Fibroblast of skin of right biceps (primary cell): ENCODE measurements at regions not wholly inside any gene's neighbourhood (a gene's known extent, or its start where the extent isn't known, plus 50 kb on each side); places are given as distances from the start of the nearest gene placed in this dataset.
"Not testable (repeated sequence)": the region's sequence is repeated elsewhere in the genome, so short reads cannot be mapped to it uniquely, and the experiment has no call there.

Experiments
- DNase-seq: peaks from one replicate; pipeline ENCODE4 v3.0.0-alpha.2; 2013

DNA sequence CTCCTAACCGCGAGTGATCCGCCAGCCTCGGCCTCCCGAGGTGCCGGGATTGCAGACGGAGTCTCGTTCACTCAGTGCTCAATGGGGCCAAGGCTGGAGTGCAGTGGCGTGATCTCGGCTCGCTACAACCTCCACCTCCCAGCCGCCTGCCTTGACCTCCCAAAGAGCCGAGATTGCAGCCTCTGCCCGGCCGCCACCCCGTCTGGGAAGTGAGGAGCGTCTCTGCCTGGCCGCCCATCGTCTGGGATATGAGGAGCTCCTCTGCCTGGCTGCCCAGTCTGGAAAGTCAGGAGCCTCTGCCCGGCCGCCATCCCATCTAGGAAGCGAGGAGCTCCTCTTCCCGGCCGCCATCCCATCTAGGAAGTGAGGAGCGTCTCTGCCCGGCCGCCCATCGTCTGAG is 58.8 kb upstream of the ANKRD30BL start:
- not testable (repeated sequence) for DNase-seq

- not testable (repeated sequence) for DNase-seq
These were observed 60.1 kb upstream of the ANKRD30BL start for GRCh38 chr2:132221886-132222285.

- DNase-seq, result no peak
These were observed 90.6 kb upstream of the ANKRD30BL start for GRCh38 chr2:132252191-132252893.

DNA sequence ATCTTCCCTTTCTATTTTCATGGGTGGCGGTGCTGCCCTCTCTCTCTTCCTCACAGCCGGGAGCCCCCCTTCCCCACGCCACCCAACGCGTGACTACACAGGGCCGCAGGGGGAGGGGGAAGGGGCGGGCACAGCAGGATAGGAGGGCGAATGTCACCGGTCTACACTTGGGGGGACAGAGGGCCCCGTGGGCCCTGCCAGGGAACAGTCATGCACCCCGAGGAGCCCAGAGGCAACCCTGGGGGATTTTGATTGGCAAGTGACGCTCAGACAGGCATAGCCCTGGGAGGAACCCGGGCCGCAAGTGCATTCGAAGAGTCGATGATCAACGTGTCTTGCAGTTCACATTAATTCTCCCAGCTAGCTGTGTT is 91.1 kb upstream of the ANKRD30BL start:
- DNase-seq, result no peak

DNA sequence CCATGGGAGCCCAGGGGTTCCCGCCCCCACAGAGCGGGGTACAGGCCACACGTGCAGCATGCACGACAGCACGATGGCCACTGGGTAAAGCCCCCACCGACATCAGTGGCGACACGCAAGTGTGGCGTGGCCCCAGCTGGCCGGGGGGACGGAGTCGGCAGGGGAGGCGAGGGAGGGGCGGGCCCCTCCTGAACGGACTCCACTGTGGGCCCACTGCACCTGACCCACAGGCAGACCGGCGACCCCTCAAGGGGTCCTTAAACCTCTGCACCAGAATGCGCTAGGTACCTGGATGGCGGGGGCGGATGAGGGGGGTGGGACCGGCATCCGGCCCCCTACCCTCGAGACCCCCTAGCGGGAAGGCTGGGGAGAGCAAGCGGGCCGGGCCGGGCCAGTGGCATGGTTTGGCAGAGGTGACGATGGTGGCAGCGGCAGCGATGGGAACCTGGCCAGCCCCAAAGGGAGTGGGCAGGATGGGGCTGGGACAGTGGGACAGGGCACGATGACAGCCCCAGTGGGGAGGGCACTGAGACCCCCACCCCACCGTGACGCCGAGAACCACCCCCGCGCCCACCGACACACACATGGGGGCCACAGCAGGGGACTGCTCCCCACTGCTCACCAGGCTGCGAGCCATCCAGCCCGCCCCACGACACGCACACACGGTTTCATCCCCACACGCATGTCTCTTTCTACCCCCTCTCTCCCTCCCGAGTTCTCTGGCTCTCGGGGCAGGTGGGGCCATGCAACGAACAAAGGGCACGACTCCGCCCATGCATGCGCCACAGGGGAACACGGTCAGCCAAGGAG is 91.9 kb upstream of the ANKRD30BL start:
- no peak for DNase-seq

DNA sequence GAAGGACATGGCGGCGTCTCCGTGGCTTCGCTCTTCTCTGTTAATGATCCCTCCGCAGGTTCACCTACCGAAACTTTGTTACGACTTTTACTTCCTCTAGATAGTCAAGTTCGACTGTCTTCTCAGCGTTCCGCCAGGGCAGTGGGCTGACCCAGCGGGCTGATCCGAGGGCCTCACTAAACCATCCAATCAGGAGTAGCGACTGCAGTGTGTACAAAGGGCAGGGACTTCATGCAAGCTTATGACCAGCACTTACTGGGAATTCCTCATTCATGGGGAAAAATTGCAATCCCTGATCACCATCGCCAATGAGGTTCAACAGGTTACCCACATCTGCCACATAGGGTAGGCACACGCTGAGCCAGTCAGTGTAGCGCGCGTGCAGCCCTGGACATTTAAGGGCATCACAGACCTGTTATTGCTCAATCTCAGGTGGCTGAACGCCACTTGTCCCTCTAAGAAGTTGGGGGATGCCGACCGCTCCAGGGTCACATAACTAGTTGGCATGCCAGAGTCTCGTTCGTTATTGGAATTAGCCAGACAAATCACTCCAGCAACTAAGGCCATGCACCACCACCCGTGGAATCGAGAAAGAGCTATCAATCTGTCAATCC is 92.7 kb upstream of the ANKRD30BL start:
- DNase-seq, result not testable (repeated sequence)

- no peak for DNase-seq
These were observed 94.0 kb upstream of the ANKRD30BL start for GRCh38 chr2:132255714-132256113.

- no peak for DNase-seq
These were observed 94.6 kb upstream of the ANKRD30BL start for GRCh38 chr2:132256251-132256902.

GRCh38 chr2:132256903-132257300 is 95.2 kb upstream of the ANKRD30BL start:
- DNase-seq, result not testable (repeated sequence)

- DNase-seq, result not testable (repeated sequence)
These were observed 95.8 kb upstream of the ANKRD30BL start for GRCh38 chr2:132257301-132258171.

- DNase-seq, result not testable (repeated sequence)
These were observed 97.5 kb upstream of the ANKRD30BL start for GRCh38 chr2:132259276-132259675.

DNA sequence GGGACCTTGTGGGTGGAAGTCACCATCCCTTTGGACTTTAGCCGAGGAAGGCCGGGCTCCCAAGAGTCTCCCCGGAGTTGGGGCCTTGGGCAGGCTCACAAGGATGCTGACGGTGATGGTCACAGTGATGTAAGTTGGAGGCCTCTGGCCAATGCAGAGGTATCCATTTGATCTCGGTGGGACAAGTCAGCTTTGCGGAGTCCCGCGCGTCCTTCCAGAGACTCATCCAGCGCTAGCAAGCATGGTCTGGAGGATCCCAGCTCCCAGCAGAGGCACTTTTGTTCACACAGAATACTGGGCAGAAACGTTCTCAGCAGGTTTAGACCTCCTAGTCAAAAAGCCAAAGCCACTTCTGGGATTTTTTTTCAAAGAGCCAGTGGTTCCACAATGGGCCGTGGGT is 103.8 kb upstream of the ANKRD30BL start:
- not testable (repeated sequence) for DNase-seq

GRCh38 chr2:132267105-132267497 is 105.3 kb upstream of the ANKRD30BL start:
- no peak for DNase-seq

GRCh38 chr2:132267498-132268283 is 105.9 kb upstream of the ANKRD30BL start:
- DNase-seq, result peak; percentile 44

- DNase-seq, result peak; percentile 67
These were observed 106.7 kb upstream of the ANKRD30BL start for GRCh38 chr2:132268284-132268976.

DNA sequence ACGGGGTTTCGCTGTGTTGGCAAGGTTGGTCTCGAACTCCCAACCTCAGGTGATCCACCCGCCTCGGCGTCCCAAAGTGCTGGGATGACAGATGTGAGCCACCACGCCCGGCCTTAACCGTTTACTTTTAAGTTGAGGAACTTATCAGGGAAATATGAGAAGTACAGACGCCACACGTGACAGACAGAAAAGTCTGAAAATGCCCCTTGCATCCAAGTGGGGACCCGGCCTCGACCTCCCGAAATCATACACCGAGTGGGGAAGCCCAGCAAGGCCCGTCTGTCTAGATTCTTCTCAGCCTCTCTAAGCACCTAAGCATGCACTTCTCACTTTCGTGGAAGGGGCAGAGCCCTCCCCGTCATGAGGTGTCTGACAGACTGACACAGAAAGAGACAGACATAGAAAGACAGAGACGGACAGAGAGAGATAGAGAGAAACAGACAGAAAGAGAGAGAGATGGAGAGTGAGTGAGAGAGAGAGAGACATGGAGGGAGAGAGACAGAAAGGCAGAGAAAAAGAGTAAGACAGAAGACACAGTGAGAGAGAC is 107.3 kb upstream of the ANKRD30BL start:
- no peak for DNase-seq

DNA sequence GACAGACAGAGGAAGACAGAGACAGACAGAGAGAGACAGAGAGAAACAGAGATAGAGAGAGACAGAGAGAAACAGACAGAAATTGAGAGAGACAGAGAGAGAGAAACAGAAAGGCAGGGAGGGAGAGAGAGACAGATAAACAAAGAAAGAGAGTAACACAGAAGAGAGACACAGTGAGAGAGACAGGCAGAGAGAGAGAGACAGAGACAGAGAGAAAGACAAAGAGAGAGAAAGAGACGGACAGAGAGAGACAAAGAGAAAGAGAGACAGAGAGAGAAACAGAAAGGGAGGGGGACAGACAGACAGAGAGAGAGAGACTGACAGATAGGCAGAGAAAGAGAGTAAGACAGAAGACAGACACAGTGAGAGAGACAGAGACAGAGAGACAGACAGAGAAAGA is 108.5 kb upstream of the ANKRD30BL start:
- DNase-seq, result no peak

- no peak for DNase-seq
These were observed 109.3 kb upstream of the ANKRD30BL start for GRCh38 chr2:132270981-132271546.

DNA sequence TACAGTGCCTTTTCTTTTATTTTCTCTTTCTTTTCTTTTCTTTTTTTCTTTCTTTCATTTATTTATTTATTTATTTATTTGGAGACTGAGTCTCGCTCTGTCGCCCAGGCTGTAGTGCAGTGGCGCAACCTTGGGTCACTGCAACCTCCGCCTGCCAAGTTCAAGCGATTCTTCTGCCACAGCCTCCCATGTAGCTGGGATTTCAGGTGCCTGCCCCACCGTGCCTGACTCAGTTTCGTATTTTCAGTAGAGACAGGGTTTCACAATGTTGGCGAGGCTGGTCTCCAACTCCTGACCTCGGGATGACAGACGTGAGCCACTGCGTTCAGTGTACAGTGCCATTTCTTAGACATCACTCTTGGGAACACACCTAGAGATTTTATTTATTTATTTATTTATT is 110.0 kb upstream of the ANKRD30BL start:
- not testable (repeated sequence) for DNase-seq

DNA sequence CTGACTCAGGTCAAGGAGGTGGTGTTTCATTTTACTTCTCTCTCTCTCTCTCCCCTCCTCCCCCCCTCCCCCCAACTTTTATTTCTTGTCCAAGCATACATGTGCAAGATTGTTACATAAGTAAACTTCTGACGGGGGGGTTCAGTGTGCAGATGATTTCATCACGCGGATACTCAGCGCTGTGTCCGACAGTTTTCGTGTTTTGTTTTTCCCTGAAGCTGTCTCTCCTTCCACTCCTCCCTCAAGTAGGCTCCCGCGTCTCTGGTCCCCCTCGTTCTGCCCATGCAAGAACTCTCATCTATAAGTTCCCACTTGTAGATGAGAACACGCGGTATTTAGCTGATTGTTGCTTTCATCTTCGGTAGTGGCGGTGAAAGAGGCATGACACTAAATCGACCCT is 111.0 kb upstream of the ANKRD30BL start:
- no peak for DNase-seq
